ENCODE measurements at regions not wholly inside any gene's neighbourhood (a gene's known extent, or its start where the extent isn't known, plus 50 kb on each side); places are given as distances from the start of the nearest gene placed in this dataset.

DNA sequence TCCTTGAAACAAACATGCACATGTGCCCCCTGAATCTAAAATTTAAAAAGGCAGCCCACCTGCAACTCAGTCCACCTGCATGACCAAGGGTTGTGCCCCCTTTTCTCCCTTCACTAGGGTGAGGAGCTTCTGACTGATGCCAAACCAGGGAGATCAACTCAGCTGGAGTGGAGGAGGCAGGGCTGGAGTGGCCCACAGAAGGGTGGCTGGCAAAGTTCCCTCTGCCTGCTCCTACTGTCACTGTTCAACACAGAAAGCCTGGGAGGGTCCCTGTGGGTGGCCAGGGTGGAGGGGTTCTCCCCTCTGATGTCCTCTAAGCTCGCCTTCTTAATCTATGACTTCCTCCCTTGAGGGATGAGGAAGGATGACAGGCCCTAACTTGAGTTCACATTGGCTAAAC, 55.7 kb upstream of the ANTXRL start:
- Histone ChIP-seq H3K27me3 (no peaks in the 10 kb centered on the region), H3K9me3 (no peaks in the 10 kb centered on the region), H3K4me1 (peaks cover 0 to 4% of the 10 kb centered on the region in 2 donors), H3K27ac (no peak overlapping the region), H3K4me3 (replicated peaks in 1 of 3) (no peak overlapping the region), H3K36me3 (no peaks in the 10 kb centered on the region)
- DNase-seq = no peak
- intact Hi-C loops (cut with DNase I) = no loop called here
- 80 to 100% methylated on average over 1 of the region's 1 CpG for WGBS, 2 donors
- no peak for TF ChIP-seq POLR2A (IDR thresholded peaks at IDR 0.05)
- TF ChIP-seq, protein P1, sequence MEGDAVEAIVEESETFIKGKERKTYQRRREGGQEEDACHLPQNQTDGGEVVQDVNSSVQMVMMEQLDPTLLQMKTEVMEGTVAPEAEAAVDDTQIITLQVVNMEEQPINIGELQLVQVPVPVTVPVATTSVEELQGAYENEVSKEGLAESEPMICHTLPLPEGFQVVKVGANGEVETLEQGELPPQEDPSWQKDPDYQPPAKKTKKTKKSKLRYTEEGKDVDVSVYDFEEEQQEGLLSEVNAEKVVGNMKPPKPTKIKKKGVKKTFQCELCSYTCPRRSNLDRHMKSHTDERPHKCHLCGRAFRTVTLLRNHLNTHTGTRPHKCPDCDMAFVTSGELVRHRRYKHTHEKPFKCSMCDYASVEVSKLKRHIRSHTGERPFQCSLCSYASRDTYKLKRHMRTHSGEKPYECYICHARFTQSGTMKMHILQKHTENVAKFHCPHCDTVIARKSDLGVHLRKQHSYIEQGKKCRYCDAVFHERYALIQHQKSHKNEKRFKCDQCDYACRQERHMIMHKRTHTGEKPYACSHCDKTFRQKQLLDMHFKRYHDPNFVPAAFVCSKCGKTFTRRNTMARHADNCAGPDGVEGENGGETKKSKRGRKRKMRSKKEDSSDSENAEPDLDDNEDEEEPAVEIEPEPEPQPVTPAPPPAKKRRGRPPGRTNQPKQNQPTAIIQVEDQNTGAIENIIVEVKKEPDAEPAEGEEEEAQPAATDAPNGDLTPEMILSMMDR (IDR thresholded peaks at IDR 0.05) = no peak

DNA sequence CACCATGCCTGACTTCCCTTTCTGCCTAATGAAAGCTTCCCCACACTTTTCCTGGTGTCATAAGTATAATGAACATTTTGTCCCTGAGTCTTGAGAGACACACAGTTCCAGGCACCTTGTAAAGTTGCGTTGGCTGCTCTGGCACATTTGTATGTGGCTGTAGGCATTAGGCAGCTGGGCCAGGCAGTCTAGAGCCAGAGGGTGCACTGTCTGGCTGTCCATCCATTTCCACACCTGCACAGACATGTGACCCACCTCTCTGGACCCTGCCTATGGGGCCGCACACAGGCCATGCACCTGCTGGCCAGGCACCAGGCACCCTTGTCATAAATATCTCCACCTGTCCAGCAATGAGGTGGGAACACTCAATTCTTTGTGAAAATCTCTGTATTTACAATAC, 54.7 kb upstream of the ANTXRL start:
- Histone ChIP-seq H3K4me3 (replicated peaks in 1 of 3) (no peak overlapping the region), H3K27ac (no peak overlapping the region), H3K27me3 (no peaks in the 10 kb centered on the region), H3K4me1 (peaks cover 0 to 4% of the 10 kb centered on the region in 2 donors), H3K9me3 (no peaks in the 10 kb centered on the region), H3K36me3 (no peaks in the 10 kb centered on the region)
- TF ChIP-seq, protein P1 (IDR thresholded peaks at IDR 0.05) = no peak
- no peak for TF ChIP-seq POLR2A (IDR thresholded peaks at IDR 0.05)
- 95 to 100% methylated on average over 2 of the region's 2 CpGs for whole genome bisulfite sequencing, 2 donors
- no peak for DNase-seq
- intact Hi-C loops (cut with DNase I) = no loop called here

DNA sequence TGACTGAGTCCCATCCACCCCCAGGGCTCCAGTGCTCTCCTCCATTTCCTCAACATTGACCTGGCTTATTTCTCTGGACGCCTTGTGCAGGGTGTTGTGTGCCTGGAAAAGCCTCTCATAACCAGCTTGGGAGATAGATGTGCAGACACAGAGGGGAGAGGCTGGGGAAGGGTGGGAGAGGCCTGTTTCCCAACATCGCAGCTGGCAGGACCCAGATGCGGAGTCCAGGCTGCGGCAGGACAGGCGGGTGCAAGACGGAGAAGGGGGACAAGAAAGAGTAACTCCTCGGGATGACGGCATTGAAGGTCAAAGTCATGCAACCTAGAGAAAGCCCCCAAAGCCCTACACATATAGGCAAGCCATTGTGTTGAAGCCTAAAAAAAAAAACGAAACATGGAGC, 54.1 kb upstream of the ANTXRL start:
- H3K27me3 ChIP-seq = no peaks in the 10 kb centered on the region
- no peak for DNase-seq
- no peak overlapping the region for H3K27ac ChIP-seq
- TF ChIP-seq, protein P1 (IDR thresholded peaks at IDR 0.05) = no peak
- no peak for TF ChIP-seq POLR2A (IDR thresholded peaks at IDR 0.05)
- no peaks in the 10 kb centered on the region for H3K36me3 ChIP-seq
- WGBS, 2 donors = 90 to 96% methylated on average over 9 of the region's 9 CpGs
- H3K4me3 ChIP-seq (replicated peaks in 1 of 3) = no peak overlapping the region
- intact Hi-C loops (cut with DNase I) = no loop called here
- no peaks in the 10 kb centered on the region for H3K9me3 ChIP-seq
- peaks cover 0 to 4% of the 10 kb centered on the region in 2 donors for H3K4me1 ChIP-seq

DNA sequence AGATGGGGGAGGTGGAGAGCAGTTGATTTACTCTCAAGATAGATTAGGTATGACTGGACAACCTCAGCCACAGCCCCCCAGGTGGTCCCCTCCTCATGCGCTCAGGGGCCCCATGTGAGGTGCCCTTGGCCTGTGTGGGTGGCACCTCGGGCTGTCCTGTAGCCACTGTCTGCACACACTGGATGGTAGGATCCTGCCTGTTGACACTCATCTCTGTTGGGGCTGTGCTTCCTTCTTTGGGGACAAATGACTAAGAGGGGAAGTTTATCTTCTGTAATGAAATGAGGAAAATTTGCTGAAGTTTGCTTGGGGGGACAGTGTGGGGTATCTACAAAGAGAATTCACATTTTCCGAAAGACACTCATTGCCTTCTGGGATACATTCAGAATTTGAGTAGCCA, 53.6 kb upstream of the ANTXRL start:
- Histone ChIP-seq H3K4me1 (peaks cover 0 to 4% of the 10 kb centered on the region in 2 donors), H3K27ac (no peak overlapping the region), H3K4me3 (replicated peaks in 1 of 3) (no peak overlapping the region), H3K9me3 (no peaks in the 10 kb centered on the region), H3K27me3 (no peaks in the 10 kb centered on the region), H3K36me3 (no peaks in the 10 kb centered on the region)
- intact Hi-C loops (cut with DNase I) = no loop called here
- DNase-seq = no peak
- WGBS, 2 donors = 85 to 87% methylated on average over 3 of the region's 3 CpGs
- TF ChIP-seq, protein P1 (IDR thresholded peaks at IDR 0.05) = no peak
- TF ChIP-seq POLR2A (IDR thresholded peaks at IDR 0.05) = no peak

DNA sequence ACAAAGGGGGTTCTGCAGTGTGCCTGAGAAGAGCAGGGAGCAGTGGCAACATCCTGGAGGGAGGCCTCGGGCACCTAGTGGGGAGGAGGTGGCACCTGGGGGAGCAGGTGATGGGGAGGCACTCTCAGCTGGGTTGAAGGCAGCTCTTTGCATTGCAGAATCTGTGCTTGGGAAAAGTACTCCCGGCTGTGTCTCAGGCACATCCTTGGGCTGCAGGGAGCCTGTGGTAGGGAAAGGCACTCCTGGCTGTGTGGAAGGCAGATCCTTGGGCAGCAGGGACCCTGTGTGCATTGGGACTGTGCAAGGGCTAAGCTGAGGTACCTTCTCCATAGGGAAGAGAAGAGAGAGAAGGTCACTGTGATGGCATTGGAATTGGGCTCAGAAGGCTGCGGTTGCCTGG, 52.8 kb upstream of the ANTXRL start:
- Histone ChIP-seq H3K27ac (no peak overlapping the region), H3K36me3 (no peaks in the 10 kb centered on the region), H3K4me3 (replicated peaks in 1 of 3) (no peak overlapping the region), H3K27me3 (no peaks in the 10 kb centered on the region), H3K9me3 (no peaks in the 10 kb centered on the region), H3K4me1 (peaks cover 4 to 6% of the 10 kb centered on the region in 2 donors)
- TF ChIP-seq POLR2A (IDR thresholded peaks at IDR 0.05) = no peak
- TF ChIP-seq, protein P1 (IDR thresholded peaks at IDR 0.05) = no peak
- intact Hi-C loops (cut with DNase I) = no loop called here
- 78 to 80% methylated on average over 3 of the region's 3 CpGs for WGBS, 2 donors
- DNase-seq = no peak
